SJSA1 (cell line): ENCODE measurements at regions not wholly inside any gene's neighbourhood (a gene's known extent, or its start where the extent isn't known, plus 50 kb on each side); places are given as distances from the start of the nearest gene placed in this dataset.

Experiments
- DNase-seq, 2 experiments: peaks; one replicate each; pipeline ENCODE4 v3.0.0-alpha.2; 2015 to 2020; ENCODE audit warnings: low spot score in 2 of 2, low read depth in 1 of 2
- H3K27ac ChIP-seq: fragments of 250-450 bp; sonication (Bioruptor Pico); 2 replicates; pipeline ENCODE4 v1.5.1; 2020; ENCODE audit warnings: mild to moderate bottlenecking, moderate library complexity
- H3K27me3 ChIP-seq: fragments of 250-450 bp; sonication (Bioruptor Pico); replicated peaks from 2 replicates; pipeline ENCODE4 v1.5.1; 2020; ENCODE audit warnings: mild to moderate bottlenecking, moderate library complexity
- H3K36me3 ChIP-seq: fragments of 250-450 bp; sonication (Bioruptor Pico); 2 replicates; pipeline ENCODE4 v1.5.1; 2020; ENCODE audit warnings: mild to moderate bottlenecking
- H3K4me1 ChIP-seq: fragments of 250-450 bp; sonication (Bioruptor Pico); replicated peaks from 2 replicates; pipeline ENCODE4 v1.6.1; 2021; ENCODE audit warnings: mild to moderate bottlenecking
- H3K4me3 ChIP-seq: fragments of 250-450 bp; sonication (Bioruptor Pico); 2 replicates; pipeline ENCODE4 v1.5.1; 2020; ENCODE audit warnings: mild to moderate bottlenecking
- H3K9me3 ChIP-seq: fragments of 250-450 bp; sonication (Bioruptor Pico); replicated peaks from 2 replicates; pipeline ENCODE4 v1.5.1; 2020; ENCODE audit warnings: mild to moderate bottlenecking

- no peaks in the 10 kb centered on the region for H3K9me3 ChIP-seq
- DNase-seq, result no peak
- no peak overlapping the region; the same call in 1 of the 2 replicates for H3K27ac ChIP-seq
- H3K36me3 ChIP-seq, result no peaks in the 10 kb centered on the region
- H3K4me3 ChIP-seq, result no peak overlapping the region
- H3K4me1 ChIP-seq, result peaks cover 25% of the 10 kb centered on the region
- H3K27me3 ChIP-seq, result no peaks in the 10 kb centered on the region
These were observed 56.3 kb upstream of the ADAMTS5 start for GRCh38 chr21:27023186-27023585.

DNA sequence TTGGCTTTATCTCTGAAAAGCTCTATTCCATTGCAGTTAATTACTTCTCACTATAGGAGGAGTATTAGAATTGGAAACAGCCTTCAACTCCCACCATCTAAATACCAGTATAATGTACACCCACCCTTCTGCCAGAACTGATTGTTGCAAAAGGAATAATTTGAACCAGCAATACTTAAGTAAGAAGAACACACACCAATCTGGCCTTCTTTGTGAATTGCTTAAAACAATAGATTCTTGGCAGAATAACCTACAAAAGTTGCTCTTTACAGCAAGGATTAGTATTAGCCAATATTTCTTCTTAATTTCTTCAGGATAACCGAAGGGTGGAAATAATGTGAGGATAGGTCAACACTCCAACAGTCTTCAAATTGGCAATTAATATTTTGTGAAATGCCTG is 54.9 kb upstream of the ADAMTS5 start:
- H3K27ac ChIP-seq, result no peak overlapping the region

GRCh38 chr21:27021046-27021445 is 54.2 kb upstream of the ADAMTS5 start:
- Histone ChIP-seq H3K4me1 (peaks cover 17% of the 10 kb centered on the region), H3K27ac (no peak overlapping the region), H3K4me3 (no peak overlapping the region), H3K27me3 (no peaks in the 10 kb centered on the region), H3K36me3 (no peaks in the 10 kb centered on the region), H3K9me3 (no peaks in the 10 kb centered on the region)
- DNase-seq, result no peak

More for the DNA sequence above, 54.9 kb upstream of the ADAMTS5 start:
- no peak for DNase-seq
- Histone ChIP-seq H3K36me3 (no peaks in the 10 kb centered on the region), H3K4me3 (no peak overlapping the region), H3K27me3 (no peaks in the 10 kb centered on the region), H3K4me1 (peaks cover 24% of the 10 kb centered on the region), H3K9me3 (no peaks in the 10 kb centered on the region)

DNA sequence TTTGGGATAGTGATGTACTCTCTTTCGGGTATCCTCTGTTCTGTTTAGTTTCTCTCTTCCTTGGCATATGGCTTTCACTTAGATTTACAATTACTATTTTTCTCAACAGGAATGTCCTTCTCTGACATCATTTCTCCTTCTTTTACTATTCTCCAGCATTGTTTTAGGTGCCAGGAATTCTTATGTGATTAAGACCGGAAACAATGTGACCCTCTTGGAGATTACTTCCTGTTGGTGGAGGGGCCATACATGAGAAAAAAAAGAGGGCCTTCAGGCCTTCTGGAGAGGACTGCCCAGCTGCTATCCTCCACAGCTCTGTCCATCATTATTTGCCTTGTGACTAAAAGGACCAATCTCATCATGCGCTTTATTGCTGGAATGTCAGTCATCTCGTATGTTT is 50.4 kb upstream of the ADAMTS5 start:
- no peaks in the 10 kb centered on the region; the same call in 1 of the 2 replicates for H3K4me1 ChIP-seq
- no peak overlapping the region for H3K27ac ChIP-seq
- no peak overlapping the region for H3K4me3 ChIP-seq
- H3K9me3 ChIP-seq, result no peaks in the 10 kb centered on the region
- H3K27me3 ChIP-seq, result no peaks in the 10 kb centered on the region
- DNase-seq, result no peak
- no peaks in the 10 kb centered on the region for H3K36me3 ChIP-seq
